ENCODE measurements at regions not wholly inside any gene's neighbourhood (a gene's known extent, or its start where the extent isn't known, plus 50 kb on each side); places are given as distances from the start of the nearest gene placed in this dataset.
A peak's percentile ranks its signal among the peaks of the same experiment; 100 is the strongest.

DNA sequence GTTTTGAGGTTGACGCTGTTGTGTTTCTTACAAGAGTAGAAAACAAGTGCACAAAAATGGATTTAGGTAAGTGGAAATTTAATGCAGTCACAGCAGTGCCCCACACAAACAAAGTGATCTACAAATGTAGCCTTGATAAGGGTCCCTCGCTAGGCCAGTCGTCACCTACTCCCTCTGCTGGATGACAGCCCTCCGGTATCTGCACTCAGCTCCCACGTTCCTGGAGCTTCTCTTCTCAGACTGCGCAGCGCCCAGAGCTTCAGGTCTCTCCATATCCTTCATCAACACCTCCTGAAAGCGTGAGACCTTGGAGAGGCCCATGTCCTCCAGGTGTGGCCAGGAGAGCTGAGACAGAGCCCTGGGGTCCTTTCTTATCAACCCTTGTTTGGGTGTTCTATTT, 58.3 kb upstream of the MAP3K4 start:
- Histone ChIP-seq H3K9me3 (peaks cover 0 to 6% (median 0%) of the 10 kb centered on the region in 4 donors), H3K27ac (peak overlapping the region in 2 of 4 donors; percentile 20 to 26), H3K36me3 (no peaks in the 10 kb centered on the region), H3K27me3 (peaks cover 0 to 2% of the 10 kb centered on the region in 2 donors), H3K4me1 (peaks cover 0 to 16% (median 1%) of the 10 kb centered on the region in 4 donors), H3K4me3 (no peak overlapping the region)
- WGBS, 2 donors = 60 to 69% methylated on average over 8 of the region's 8 CpGs
- no peak for TF ChIP-seq EP300 (IDR thresholded peaks at IDR 0.05)
- TF ChIP-seq, protein P1, sequence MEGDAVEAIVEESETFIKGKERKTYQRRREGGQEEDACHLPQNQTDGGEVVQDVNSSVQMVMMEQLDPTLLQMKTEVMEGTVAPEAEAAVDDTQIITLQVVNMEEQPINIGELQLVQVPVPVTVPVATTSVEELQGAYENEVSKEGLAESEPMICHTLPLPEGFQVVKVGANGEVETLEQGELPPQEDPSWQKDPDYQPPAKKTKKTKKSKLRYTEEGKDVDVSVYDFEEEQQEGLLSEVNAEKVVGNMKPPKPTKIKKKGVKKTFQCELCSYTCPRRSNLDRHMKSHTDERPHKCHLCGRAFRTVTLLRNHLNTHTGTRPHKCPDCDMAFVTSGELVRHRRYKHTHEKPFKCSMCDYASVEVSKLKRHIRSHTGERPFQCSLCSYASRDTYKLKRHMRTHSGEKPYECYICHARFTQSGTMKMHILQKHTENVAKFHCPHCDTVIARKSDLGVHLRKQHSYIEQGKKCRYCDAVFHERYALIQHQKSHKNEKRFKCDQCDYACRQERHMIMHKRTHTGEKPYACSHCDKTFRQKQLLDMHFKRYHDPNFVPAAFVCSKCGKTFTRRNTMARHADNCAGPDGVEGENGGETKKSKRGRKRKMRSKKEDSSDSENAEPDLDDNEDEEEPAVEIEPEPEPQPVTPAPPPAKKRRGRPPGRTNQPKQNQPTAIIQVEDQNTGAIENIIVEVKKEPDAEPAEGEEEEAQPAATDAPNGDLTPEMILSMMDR (IDR thresholded peaks at IDR 0.05) = no peak
- no peak for TF ChIP-seq POLR2A (IDR thresholded peaks at IDR 0.05)
- DNase-seq (ENCODE audit: low spot score in 2 of 2) = no peak

- 94 to 97% methylated on average over 3 of the region's 3 CpGs for WGBS, 2 donors
- peaks cover 0 to 6% (median 0%) of the 10 kb centered on the region in 4 donors for H3K9me3 ChIP-seq
- H3K36me3 ChIP-seq = no peaks in the 10 kb centered on the region
- no peak overlapping the region for H3K27ac ChIP-seq
- no peak overlapping the region for H3K4me3 ChIP-seq
- DNase-seq (ENCODE audit: low spot score in 2 of 2) = no peak
- TF ChIP-seq EP300 (IDR thresholded peaks at IDR 0.05) = no peak
- TF ChIP-seq, protein P1 (IDR thresholded peaks at IDR 0.05) = no peak
- no peak for TF ChIP-seq POLR2A (IDR thresholded peaks at IDR 0.05)
- H3K4me1 ChIP-seq = peaks cover 0 to 16% (median 1%) of the 10 kb centered on the region in 4 donors
- H3K27me3 ChIP-seq = peaks cover 0 to 2% of the 10 kb centered on the region in 2 donors
Observed at GRCh38 chr6:160934157-160934556, 57.4 kb upstream of the MAP3K4 start.

- DNase-seq (ENCODE audit: low spot score in 2 of 2) = no peak
- WGBS, 2 donors = 83 to 93% methylated on average over 4 of the region's 4 CpGs
- Histone ChIP-seq H3K27me3 (no peaks in the 10 kb centered on the region), H3K4me1 (no peaks in the 10 kb centered on the region), H3K4me3 (no peak overlapping the region), H3K9me3 (peaks cover 0 to 5% (median 0%) of the 10 kb centered on the region in 4 donors), H3K27ac (no peak overlapping the region), H3K36me3 (peaks cover 0 to 10% (median 0%) of the 10 kb centered on the region in 3 donors)
- no peak for TF ChIP-seq POLR2A (IDR thresholded peaks at IDR 0.05)
- TF ChIP-seq, protein P1 (IDR thresholded peaks at IDR 0.05) = no peak
- TF ChIP-seq EP300 (IDR thresholded peaks at IDR 0.05) = no peak
Observed at GRCh38 chr6:160940197-160940596, 51.4 kb upstream of the MAP3K4 start.
